ENCODE measurements at regions not wholly inside any gene's neighbourhood (a gene's known extent, or its start where the extent isn't known, plus 50 kb on each side); places are given as distances from the start of the nearest gene placed in this dataset.

- TF ChIP-seq, protein P1, sequence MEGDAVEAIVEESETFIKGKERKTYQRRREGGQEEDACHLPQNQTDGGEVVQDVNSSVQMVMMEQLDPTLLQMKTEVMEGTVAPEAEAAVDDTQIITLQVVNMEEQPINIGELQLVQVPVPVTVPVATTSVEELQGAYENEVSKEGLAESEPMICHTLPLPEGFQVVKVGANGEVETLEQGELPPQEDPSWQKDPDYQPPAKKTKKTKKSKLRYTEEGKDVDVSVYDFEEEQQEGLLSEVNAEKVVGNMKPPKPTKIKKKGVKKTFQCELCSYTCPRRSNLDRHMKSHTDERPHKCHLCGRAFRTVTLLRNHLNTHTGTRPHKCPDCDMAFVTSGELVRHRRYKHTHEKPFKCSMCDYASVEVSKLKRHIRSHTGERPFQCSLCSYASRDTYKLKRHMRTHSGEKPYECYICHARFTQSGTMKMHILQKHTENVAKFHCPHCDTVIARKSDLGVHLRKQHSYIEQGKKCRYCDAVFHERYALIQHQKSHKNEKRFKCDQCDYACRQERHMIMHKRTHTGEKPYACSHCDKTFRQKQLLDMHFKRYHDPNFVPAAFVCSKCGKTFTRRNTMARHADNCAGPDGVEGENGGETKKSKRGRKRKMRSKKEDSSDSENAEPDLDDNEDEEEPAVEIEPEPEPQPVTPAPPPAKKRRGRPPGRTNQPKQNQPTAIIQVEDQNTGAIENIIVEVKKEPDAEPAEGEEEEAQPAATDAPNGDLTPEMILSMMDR (conservative IDR thresholded peaks at IDR 0.05 in 1 of 2, IDR thresholded peaks at IDR 0.05 in 1 of 2; ENCODE audit: low read depth in 1 of 2, low read length in 2 of 2), result no peak
- no peak for TF ChIP-seq EZH2 (IDR thresholded peaks at IDR 0.05; ENCODE audit: low read length, missing control alignments)
Measured at GRCh38 chrX:43266487-43266886, 389.6 kb upstream of the MAOA start.
